ENCODE measurements at regions not wholly inside any gene's neighbourhood (a gene's known extent, or its start where the extent isn't known, plus 50 kb on each side); places are given as distances from the start of the nearest gene placed in this dataset.
"Not testable (repeated sequence)": the region's sequence is repeated elsewhere in the genome, so short reads cannot be mapped to it uniquely, and the experiment has no call there.

GRCh38 chr18:29360659-29361058 lies 1183.7 kb upstream of the CDH2 start:
- not testable (repeated sequence) for TF ChIP-seq CTCF, POLR2A (IDR thresholded peaks at IDR 0.05)
